HepG2 (cell line): ENCODE measurements at regions not wholly inside any gene's neighbourhood (a gene's known extent, or its start where the extent isn't known, plus 50 kb on each side); places are given as distances from the start of the nearest gene placed in this dataset.

Experiments
- ATAC-seq: fragments of 200-7000 bp; cut with Tn5 transposase; 3 replicates; pipeline ENCODE4 v1.9.1; 2020; ENCODE audit warnings: mild to moderate bottlenecking, moderate library complexity
- BruUV-seq: library from RNA; stranded (reverse); fragments of 400-500 nt; replicated peaks from 2 replicates; lab custom pipeline; 2021; lab: Mats Ljungman, UMichigan
- CTCF ChIA-PET: fragments of 300-600 bp; formaldehyde crosslinking; extraction: SDS; loops from one replicate; lab custom pipeline; 2021; ENCODE audit warnings: low total read pairs, inconsistent platforms, low intra/inter-chr PET ratio; lab: Yijun Ruan, JAX
- POLR2A ChIA-PET: fragments of 350-600 bp; sonication (Branson Sonifier 250); formaldehyde crosslinking; loops from one replicate; lab custom pipeline; 2020; ENCODE audit warnings: antibody characterized with exemption, inconsistent platforms; lab: Yijun Ruan, JAX
- DNase-seq: peaks from one replicate; pipeline ENCODE4 v3.0.0-alpha.2; 2015; ENCODE audit warnings: low spot score
- FAIRE-seq: peaks from 3 replicates; lab custom pipeline; 2011; peaks lifted over from hg19 to GRCh38; lab: Jason Lieb, UNC
- H2AFZ ChIP-seq: one replicate; pipeline ENCODE4 v1.6.1; 2011; ENCODE audit warnings: low read length, inconsistent platforms
- H3K27ac ChIP-seq: fragments of 300-600 bp; 3 replicates; pipeline ENCODE4 v1.8.0; 2011; ENCODE audit warnings: mixed run types, mild to moderate bottlenecking, mixed read lengths, low read length, inconsistent platforms; ENCODE audit not compliant: insufficient read depth; ENCODE audit errors: extremely low read length
- H3K27me3 ChIP-seq, 2 experiments: fragments of 200-600 bp in 1 of 2; 2 replicates in 1 of 2; 3 replicates in 1 of 2; pipeline versions ENCODE4 v1.6.0 to v1.8.0; 2011; ENCODE audit warnings: low read length in 2 of 2, mild to moderate bottlenecking in 2 of 2, moderate library complexity in 2 of 2, inconsistent platforms in 1 of 2; ENCODE audit not compliant: insufficient read depth in 2 of 2, control insufficient read depth in 1 of 2
- H3K36me3 ChIP-seq, 2 experiments: fragments of 200-600 bp in 1 of 2; replicated peaks in 1 of 2; 2 replicates in 1 of 2; 3 replicates in 1 of 2; pipeline versions ENCODE4 v1.5.1 to v1.8.0; 2011; ENCODE audit warnings: low read length in 2 of 2, inconsistent platforms in 1 of 2; ENCODE audit not compliant: insufficient read depth in 2 of 2, control insufficient read depth in 1 of 2
- H3K4me1 ChIP-seq: 2 replicates; pipeline ENCODE4 v1.5.1; 2012; ENCODE audit warnings: low read length, inconsistent platforms; ENCODE audit not compliant: insufficient read depth
- H3K4me2 ChIP-seq: 2 replicates; pipeline ENCODE4 v1.6.0; 2011; ENCODE audit warnings: low read depth, low read length, inconsistent platforms
- H3K4me3 ChIP-seq, 3 experiments: fragments of 200-600 bp in 1 of 3; sonication (generic), shearing (Covaris generic) in 1 of 3; replicated peaks in 1 of 3; 2 replicates each; pipeline ENCODE4 v1.5.1; 2011 to 2016; ENCODE audit warnings: low read length in 3 of 3, inconsistent platforms in 2 of 3, low read depth in 2 of 3, mild to moderate bottlenecking in 2 of 3, control low read depth in 1 of 3, mixed read lengths in 1 of 3; ENCODE audit not compliant: insufficient read depth in 1 of 3
- H3K79me2 ChIP-seq: one replicate; pipeline ENCODE4 v1.6.1; 2011; ENCODE audit warnings: low read length, inconsistent platforms; ENCODE audit not compliant: insufficient read depth
- H3K9ac ChIP-seq: 2 replicates; pipeline ENCODE4 v1.6.0; 2011; ENCODE audit warnings: mild to moderate bottlenecking, low read depth, low read length, inconsistent platforms; ENCODE audit not compliant: insufficient read depth
- H3K9me3 ChIP-seq: 2 replicates; pipeline ENCODE4 v1.5.1; 2012; ENCODE audit warnings: mild to moderate bottlenecking, low read length
- H4K20me1 ChIP-seq: 2 replicates; pipeline ENCODE4 v1.6.0; 2011; ENCODE audit warnings: inconsistent platforms, mild to moderate bottlenecking, low read length, moderate library complexity; ENCODE audit not compliant: insufficient read depth
- BATF2 ChIP-seq: sonication (generic); formaldehyde crosslinking; IDR thresholded peaks from 2 replicates; pipeline ENCODE4 v1.8.0; 2022; ENCODE audit warnings: mild to moderate bottlenecking, missing genetic modification reagents, moderate library complexity
- HIVEP1 ChIP-seq: sonication (generic); formaldehyde crosslinking; IDR thresholded peaks from 2 replicates; pipeline ENCODE4 v1.4.0; 2020; ENCODE audit warnings: mild to moderate bottlenecking, missing genetic modification reagents
- MED8 ChIP-seq: sonication (generic); formaldehyde crosslinking; IDR thresholded peaks from 2 replicates; pipeline ENCODE4 v1.8.1; 2023; ENCODE audit warnings: mild to moderate bottlenecking, missing genetic modification reagents; ENCODE audit not compliant: insufficient replicate concordance
- MEF2D ChIP-seq: sonication (generic); formaldehyde crosslinking; IDR thresholded peaks from 2 replicates; pipeline ENCODE4 v1.5.1; 2020; ENCODE audit warnings: mild to moderate bottlenecking, missing genetic modification reagents
- RFXAP ChIP-seq: sonication (generic); formaldehyde crosslinking; IDR thresholded peaks from 2 replicates; pipeline ENCODE4 v1.4.0; 2020; ENCODE audit warnings: missing genetic modification reagents, borderline replicate concordance
- RNF2 ChIP-seq: fragments of 450-650 bp; conservative IDR thresholded peaks from 2 replicates; pipeline ENCODE4 v1.6.1; 2016; ENCODE audit warnings: low read depth
- SMAD3 ChIP-seq: sonication (generic); formaldehyde crosslinking; IDR thresholded peaks from 2 replicates; pipeline ENCODE4 v1.4.0; 2020; ENCODE audit warnings: missing genetic modification reagents
- SMARCE1 ChIP-seq: fragments of 450-650 bp; IDR thresholded peaks from 2 replicates; pipeline ENCODE4 v1.6.1; 2017; ENCODE audit warnings: borderline replicate concordance
- THAP8 ChIP-seq: sonication (generic); formaldehyde crosslinking; IDR thresholded peaks from 2 replicates; pipeline ENCODE4 v1.5.1; 2020; ENCODE audit warnings: missing genetic modification reagents, mild to moderate bottlenecking, borderline replicate concordance
- ZNF839 ChIP-seq: sonication (generic); formaldehyde crosslinking; IDR thresholded peaks from 2 replicates; pipeline ENCODE4 v1.4.0; 2020; ENCODE audit warnings: missing genetic modification reagents, mild to moderate bottlenecking, borderline replicate concordance
- WGBS: methylation state at CpG from one replicate; pipeline ENCODE4 v1.1.6; 2017; ENCODE audit warnings: low lambda C conversion rate; 5-methylcytosine and 5-hydroxymethylcytosine counted together
- in situ Hi-C: cut with HindIII; loops from 2 replicates; pipeline ENCODE4 v1.10.0; 2017; ENCODE audit warnings: low pct_unique_long_range_greater_than_20kb; ENCODE audit not compliant: extremely low pct_ligation_motif_present
- intact Hi-C: fragments of 100-400 bp; cut with micrococcal nuclease; formaldehyde crosslinking; loops from one replicate; pipeline ENCODE4 v1.10.0; 2022; ENCODE audit not compliant: unreplicated experiment
- TF ChIP-seq, protein P1 (sequence below): sonication (generic); formaldehyde crosslinking; IDR thresholded peaks from 2 replicates; pipeline ENCODE4 v1.4.0; 2020; ENCODE audit warnings: low read depth, mild to moderate bottlenecking, missing genetic modification reagents
- TF ChIP-seq, protein P2 (sequence below): sonication (generic); formaldehyde crosslinking; IDR thresholded peaks from 2 replicates; pipeline ENCODE4 v1.4.0; 2020; ENCODE audit warnings: mild to moderate bottlenecking, missing genetic modification reagents
- TF ChIP-seq, protein P3 (sequence below): sonication (generic); formaldehyde crosslinking; IDR thresholded peaks from 2 replicates; pipeline ENCODE4 v1.4.0; 2020; ENCODE audit warnings: missing genetic modification reagents
- TF ChIP-seq, protein P4 (sequence below): IDR thresholded peaks from 2 replicates; pipeline ENCODE4 v1.6.1; 2016; ENCODE audit warnings: control low read depth
- TF ChIP-seq, protein P5 (sequence below): sonication (generic); formaldehyde crosslinking; IDR thresholded peaks from 2 replicates; pipeline ENCODE4 v1.8.0; 2023; ENCODE audit warnings: mild to moderate bottlenecking, missing genetic modification reagents

DNA sequence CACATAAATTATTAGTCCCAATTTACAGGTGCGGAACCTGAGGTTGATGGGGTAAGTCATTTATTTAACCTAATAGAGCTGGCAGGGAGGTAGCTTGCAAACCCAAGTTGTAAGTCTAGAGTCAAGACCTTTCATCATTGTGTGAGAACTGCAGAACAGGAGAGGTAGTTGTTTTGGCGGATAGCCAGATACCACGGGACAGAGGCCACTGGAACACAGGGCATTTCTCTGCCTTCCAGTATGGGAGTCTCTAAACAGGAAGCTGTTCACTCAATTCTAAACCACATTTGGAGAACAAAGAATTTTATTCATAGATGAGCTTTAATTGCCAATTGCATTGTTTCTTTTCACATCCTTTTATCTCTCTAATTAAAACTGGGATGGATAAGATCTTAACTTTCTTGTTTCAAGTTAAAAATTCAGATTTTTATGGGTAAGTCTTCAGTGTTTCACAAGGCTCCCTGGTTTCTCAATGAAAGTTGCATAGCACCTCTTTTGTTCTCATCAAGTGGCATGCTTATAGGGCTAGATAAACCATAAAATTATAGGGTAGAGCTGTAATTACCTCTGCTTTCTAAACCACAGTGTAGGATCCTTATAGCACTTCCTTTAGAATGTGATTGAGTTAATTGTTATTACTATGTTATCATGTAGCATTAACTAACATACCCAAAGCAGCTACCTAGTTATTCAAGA lies 489.0 kb downstream of the GATA3 start:
- Histone ChIP-seq H4K20me1 (no peaks in the 10 kb centered on the region), H3K4me1 (no peaks in the 10 kb centered on the region), H3K27me3 (no peaks in the 10 kb centered on the region), H3K4me3 (no peak overlapping the region), H3K4me2 (no peak overlapping the region), H3K9ac (no peak overlapping the region), H3K36me3 (no peaks in the 10 kb centered on the region), H3K79me2 (no peaks in the 10 kb centered on the region), H3K9me3 (no peaks in the 10 kb centered on the region), H2AFZ (no peak overlapping the region), H3K27ac (no peak overlapping the region)
- no peak for FAIRE-seq
- ATAC-seq = no peak
- ChIA-PET POLR2A (no interaction called here), CTCF (no interaction called here)
- in situ Hi-C loops = no loop called here
- intact Hi-C loops = no loop called here
- 26% methylated on average over 3 of the region's 3 CpGs for WGBS
- TF ChIP-seq ZNF839 (CRISPR knock-in tag) = no peak
- TF ChIP-seq MED8 (CRISPR knock-in tag) = no peak
- no peak for TF ChIP-seq BATF2 (CRISPR knock-in tag)
- no peak for TF ChIP-seq MEF2D (CRISPR knock-in tag)
- TF ChIP-seq, protein P1, sequence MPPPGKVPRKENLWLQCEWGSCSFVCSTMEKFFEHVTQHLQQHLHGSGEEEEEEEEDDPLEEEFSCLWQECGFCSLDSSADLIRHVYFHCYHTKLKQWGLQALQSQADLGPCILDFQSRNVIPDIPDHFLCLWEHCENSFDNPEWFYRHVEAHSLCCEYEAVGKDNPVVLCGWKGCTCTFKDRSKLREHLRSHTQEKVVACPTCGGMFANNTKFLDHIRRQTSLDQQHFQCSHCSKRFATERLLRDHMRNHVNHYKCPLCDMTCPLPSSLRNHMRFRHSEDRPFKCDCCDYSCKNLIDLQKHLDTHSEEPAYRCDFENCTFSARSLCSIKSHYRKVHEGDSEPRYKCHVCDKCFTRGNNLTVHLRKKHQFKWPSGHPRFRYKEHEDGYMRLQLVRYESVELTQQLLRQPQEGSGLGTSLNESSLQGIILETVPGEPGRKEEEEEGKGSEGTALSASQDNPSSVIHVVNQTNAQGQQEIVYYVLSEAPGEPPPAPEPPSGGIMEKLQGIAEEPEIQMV (CRISPR knock-in tag) = no peak
- TF ChIP-seq THAP8 (CRISPR knock-in tag) = no peak
- TF ChIP-seq, protein P2, sequence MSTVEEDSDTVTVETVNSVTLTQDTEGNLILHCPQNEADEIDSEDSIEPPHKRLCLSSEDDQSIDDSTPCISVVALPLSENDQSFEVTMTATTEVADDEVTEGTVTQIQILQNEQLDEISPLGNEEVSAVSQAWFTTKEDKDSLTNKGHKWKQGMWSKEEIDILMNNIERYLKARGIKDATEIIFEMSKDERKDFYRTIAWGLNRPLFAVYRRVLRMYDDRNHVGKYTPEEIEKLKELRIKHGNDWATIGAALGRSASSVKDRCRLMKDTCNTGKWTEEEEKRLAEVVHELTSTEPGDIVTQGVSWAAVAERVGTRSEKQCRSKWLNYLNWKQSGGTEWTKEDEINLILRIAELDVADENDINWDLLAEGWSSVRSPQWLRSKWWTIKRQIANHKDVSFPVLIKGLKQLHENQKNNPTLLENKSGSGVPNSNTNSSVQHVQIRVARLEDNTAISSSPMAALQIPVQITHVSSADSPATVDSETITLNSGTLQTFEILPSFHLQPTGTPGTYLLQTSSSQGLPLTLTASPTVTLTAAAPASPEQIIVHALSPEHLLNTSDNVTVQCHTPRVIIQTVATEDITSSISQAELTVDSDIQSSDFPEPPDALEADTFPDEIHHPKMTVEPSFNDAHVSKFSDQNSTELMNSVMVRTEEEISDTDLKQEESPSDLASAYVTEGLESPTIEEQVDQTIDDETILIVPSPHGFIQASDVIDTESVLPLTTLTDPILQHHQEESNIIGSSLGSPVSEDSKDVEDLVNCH = no peak
- TF ChIP-seq, protein P3, sequence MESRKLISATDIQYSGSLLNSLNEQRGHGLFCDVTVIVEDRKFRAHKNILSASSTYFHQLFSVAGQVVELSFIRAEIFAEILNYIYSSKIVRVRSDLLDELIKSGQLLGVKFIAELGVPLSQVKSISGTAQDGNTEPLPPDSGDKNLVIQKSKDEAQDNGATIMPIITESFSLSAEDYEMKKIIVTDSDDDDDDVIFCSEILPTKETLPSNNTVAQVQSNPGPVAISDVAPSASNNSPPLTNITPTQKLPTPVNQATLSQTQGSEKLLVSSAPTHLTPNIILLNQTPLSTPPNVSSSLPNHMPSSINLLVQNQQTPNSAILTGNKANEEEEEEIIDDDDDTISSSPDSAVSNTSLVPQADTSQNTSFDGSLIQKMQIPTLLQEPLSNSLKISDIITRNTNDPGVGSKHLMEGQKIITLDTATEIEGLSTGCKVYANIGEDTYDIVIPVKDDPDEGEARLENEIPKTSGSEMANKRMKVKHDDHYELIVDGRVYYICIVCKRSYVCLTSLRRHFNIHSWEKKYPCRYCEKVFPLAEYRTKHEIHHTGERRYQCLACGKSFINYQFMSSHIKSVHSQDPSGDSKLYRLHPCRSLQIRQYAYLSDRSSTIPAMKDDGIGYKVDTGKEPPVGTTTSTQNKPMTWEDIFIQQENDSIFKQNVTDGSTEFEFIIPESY (CRISPR knock-in tag) = no peak
- TF ChIP-seq, protein P4, sequence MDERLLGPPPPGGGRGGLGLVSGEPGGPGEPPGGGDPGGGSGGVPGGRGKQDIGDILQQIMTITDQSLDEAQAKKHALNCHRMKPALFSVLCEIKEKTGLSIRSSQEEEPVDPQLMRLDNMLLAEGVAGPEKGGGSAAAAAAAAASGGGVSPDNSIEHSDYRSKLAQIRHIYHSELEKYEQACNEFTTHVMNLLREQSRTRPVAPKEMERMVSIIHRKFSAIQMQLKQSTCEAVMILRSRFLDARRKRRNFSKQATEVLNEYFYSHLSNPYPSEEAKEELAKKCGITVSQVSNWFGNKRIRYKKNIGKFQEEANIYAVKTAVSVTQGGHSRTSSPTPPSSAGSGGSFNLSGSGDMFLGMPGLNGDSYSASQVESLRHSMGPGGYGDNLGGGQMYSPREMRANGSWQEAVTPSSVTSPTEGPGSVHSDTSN (CRISPR knock-in tag) = no peak
- TF ChIP-seq RNF2 = no peak
- TF ChIP-seq, protein P5, sequence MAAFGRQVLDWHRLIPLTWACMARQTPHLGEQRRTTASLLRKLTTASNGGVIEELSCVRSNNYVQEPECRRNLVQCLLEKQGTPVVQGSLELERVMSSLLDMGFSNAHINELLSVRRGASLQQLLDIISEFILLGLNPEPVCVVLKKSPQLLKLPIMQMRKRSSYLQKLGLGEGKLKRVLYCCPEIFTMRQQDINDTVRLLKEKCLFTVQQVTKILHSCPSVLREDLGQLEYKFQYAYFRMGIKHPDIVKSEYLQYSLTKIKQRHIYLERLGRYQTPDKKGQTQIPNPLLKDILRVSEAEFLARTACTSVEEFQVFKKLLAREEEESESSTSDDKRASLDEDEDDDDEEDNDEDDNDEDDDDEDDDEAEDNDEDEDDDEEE (CRISPR knock-in tag) = no peak
- TF ChIP-seq SMARCE1 = no peak
- TF ChIP-seq SMAD3 (CRISPR knock-in tag) = no peak
- TF ChIP-seq RFXAP (CRISPR knock-in tag) = no peak
- TF ChIP-seq HIVEP1 (CRISPR knock-in tag) = no peak
- no peak for DNase-seq
- no TSS peak for BruUV-seq
